Neural crest cell (in vitro differentiated cells): ENCODE measurements at regions not wholly inside any gene's neighbourhood (a gene's known extent, or its start where the extent isn't known, plus 50 kb on each side); places are given as distances from the start of the nearest gene placed in this dataset.

ENCODE experiments used
- DNase-seq: peaks from one replicate; pipeline ENCODE4 v3.0.0; 2021; ENCODE audit warnings: low read depth, mixed read lengths, low spot score
- H3K27ac Mint-ChIP-seq: one replicate; pipeline ENCODE4 v1.8.0; 2021; ENCODE audit warnings: mild to moderate bottlenecking, mixed read lengths; ENCODE audit not compliant: unreplicated experiment
- H3K27me3 Mint-ChIP-seq: 2 replicates; pipeline ENCODE4 v1.8.0; 2021; ENCODE audit warnings: low read depth, mild to moderate bottlenecking, mixed read lengths
- H3K36me3 Mint-ChIP-seq: 2 replicates; pipeline ENCODE4 v1.8.0; 2021; ENCODE audit warnings: low read depth, mild to moderate bottlenecking, mixed read lengths
- H3K4me1 Mint-ChIP-seq: 2 replicates; pipeline ENCODE4 v1.8.0; 2021; ENCODE audit warnings: mixed read lengths
- H3K4me3 Mint-ChIP-seq: one replicate; pipeline ENCODE4 v1.8.0; 2021; ENCODE audit warnings: mild to moderate bottlenecking, mixed read lengths
- H3K9me3 Mint-ChIP-seq: 2 replicates; pipeline ENCODE4 v1.8.0; 2021; ENCODE audit warnings: mixed read lengths
- CTCF ChIP-seq: fragments of 200-600 bp; sonication (generic); conservative IDR thresholded peaks from 2 replicates; pipeline ENCODE4 v1.5.0; 2021; ENCODE audit warnings: antibody characterized with exemption, mild to moderate bottlenecking

DNA sequence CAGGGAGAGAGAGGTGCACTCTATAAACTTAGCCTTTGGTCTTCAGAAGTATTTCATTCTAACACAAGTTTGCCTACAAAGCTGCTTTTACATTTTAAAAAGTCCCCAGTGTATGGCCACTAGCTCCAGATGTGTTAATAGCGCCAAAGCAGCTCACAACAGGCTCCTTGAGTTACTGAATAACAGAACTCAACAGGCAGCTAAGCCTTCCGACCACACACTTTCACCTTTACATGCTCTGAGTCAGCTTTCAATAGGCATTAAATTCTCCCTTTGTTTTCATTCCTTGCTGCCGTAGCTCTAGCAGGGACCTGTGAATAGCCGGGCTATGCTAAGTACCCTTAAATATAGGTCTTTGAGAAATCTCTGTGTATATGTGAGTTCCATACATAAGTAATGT lies 262.8 kb upstream of the PARD3B start:
- TF ChIP-seq CTCF, result no peak
- Mint-ChIP-seq H3K9me3 (peaks cover 4% of the 10 kb centered on the region), H3K36me3 (no peaks in the 10 kb centered on the region), H3K4me1 (peaks cover 10% of the 10 kb centered on the region), H3K27ac (no peak overlapping the region), H3K4me3 (no peak overlapping the region), H3K27me3 (no peaks in the 10 kb centered on the region)
- DNase-seq, result no peak

DNA sequence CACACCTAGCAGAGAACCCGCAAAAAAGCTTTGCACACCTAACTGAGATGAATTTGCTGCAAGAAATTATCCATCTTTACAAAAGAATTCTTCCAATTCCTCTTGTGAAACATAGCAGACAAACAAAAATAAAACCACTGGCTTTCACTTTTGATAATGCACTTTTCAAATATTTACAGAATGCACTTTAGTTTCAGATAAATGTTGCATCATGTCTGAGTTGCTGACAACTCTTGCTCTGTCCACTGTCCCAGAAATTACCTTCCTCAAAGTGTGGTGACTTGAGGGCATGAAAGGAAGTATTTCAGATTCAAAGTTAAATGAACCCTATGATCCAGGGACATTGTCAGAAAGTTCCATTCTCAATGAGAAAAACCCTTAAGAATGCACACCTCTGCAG lies 256.2 kb upstream of the PARD3B start:
- H3K27me3 Mint-ChIP-seq, result no peaks in the 10 kb centered on the region
- peaks cover 4% of the 10 kb centered on the region for H3K9me3 Mint-ChIP-seq
- H3K36me3 Mint-ChIP-seq, result no peaks in the 10 kb centered on the region
- no peak overlapping the region for H3K27ac Mint-ChIP-seq
- no peak overlapping the region for H3K4me3 Mint-ChIP-seq
- TF ChIP-seq CTCF, result no peak
- no peak for DNase-seq
- peaks cover 4% of the 10 kb centered on the region for H3K4me1 Mint-ChIP-seq

DNA sequence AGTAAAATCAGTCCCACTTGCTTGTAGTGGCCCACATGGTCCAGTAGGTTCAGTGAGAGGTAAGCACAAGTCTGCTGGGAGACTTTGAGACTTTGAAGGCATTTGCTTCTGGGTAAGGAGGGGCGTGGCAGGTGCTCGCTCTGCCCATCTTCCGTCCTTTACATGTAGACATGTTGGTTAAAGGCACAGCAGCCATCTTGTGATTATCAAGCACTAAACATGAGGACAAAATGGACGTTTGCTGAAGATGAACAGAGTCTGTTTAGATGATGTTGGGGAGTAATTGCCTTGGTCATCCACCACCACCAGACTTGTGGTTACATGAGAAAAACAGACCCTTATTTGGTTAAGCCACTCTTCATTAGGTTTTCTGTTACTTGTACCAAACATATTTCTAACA lies 252.8 kb upstream of the PARD3B start:
- no peak for TF ChIP-seq CTCF
- DNase-seq, result no peak
- Mint-ChIP-seq H3K4me3 (no peak overlapping the region), H3K9me3 (no peaks in the 10 kb centered on the region), H3K4me1 (peaks cover 12% of the 10 kb centered on the region), H3K27me3 (no peaks in the 10 kb centered on the region), H3K36me3 (no peaks in the 10 kb centered on the region), H3K27ac (no peak overlapping the region)

GRCh38 chr2:204293884-204294747 lies 251.2 kb upstream of the PARD3B start:
- H3K4me1 Mint-ChIP-seq, result peaks cover 12% of the 10 kb centered on the region
- H3K9me3 Mint-ChIP-seq, result no peaks in the 10 kb centered on the region
- no peaks in the 10 kb centered on the region for H3K36me3 Mint-ChIP-seq
- no peak for DNase-seq
- no peak overlapping the region for H3K4me3 Mint-ChIP-seq
- no peak overlapping the region for H3K27ac Mint-ChIP-seq
- no peaks in the 10 kb centered on the region for H3K27me3 Mint-ChIP-seq
- no peak for TF ChIP-seq CTCF

- no peaks in the 10 kb centered on the region for H3K27me3 Mint-ChIP-seq
- H3K4me1 Mint-ChIP-seq, result peaks cover 12% of the 10 kb centered on the region
- H3K4me3 Mint-ChIP-seq, result no peak overlapping the region
- no peaks in the 10 kb centered on the region for H3K36me3 Mint-ChIP-seq
- H3K9me3 Mint-ChIP-seq, result no peaks in the 10 kb centered on the region
- no peak overlapping the region for H3K27ac Mint-ChIP-seq
- no peak for TF ChIP-seq CTCF
- DNase-seq, result no peak
Observed at GRCh38 chr2:204298404-204298803, 246.9 kb upstream of the PARD3B start.
